GM12878 (cell line): ENCODE measurements at regions not wholly inside any gene's neighbourhood (a gene's known extent, or its start where the extent isn't known, plus 50 kb on each side); places are given as distances from the start of the nearest gene placed in this dataset.

Experiments
- ATAC-seq: fragments of 200-7000 bp; cut with Tn5 transposase; 3 replicates; pipeline ENCODE4 v1.9.1; 2020; ENCODE audit warnings: mild to moderate bottlenecking, moderate library complexity
- BruUV-seq: library from RNA; stranded (reverse); fragments of 400-500 nt; replicated peaks from 2 replicates; lab custom pipeline; 2021; lab: Mats Ljungman, UMichigan
- CTCF ChIA-PET: fragments of 300-600 bp; sonication (Branson Sonifier 250); formaldehyde crosslinking; extraction: SDS; loops from one replicate; lab custom pipeline; 2021; ENCODE audit warnings: inconsistent platforms; lab: Yijun Ruan, JAX
- POLR2A ChIA-PET: fragments of 350-600 bp; formaldehyde crosslinking; extraction: SDS; loops from one replicate; lab custom pipeline; 2021; ENCODE audit warnings: inconsistent platforms; lab: Charles Lee
- RAD21 ChIA-PET: fragments of 300-600 bp; sonication (Branson Sonifier 250); formaldehyde crosslinking; loops from one replicate; lab custom pipeline; 2023; ENCODE audit warnings: antibody characterized with exemption; ENCODE audit not compliant: unreplicated experiment; lab: Charles Lee
- SMC1A ChIA-PET: fragments of 300-600 bp; sonication (Branson Sonifier 250); formaldehyde crosslinking; loops from one replicate; lab custom pipeline; 2023; ENCODE audit not compliant: unreplicated experiment, uncharacterized antibody; lab: Charles Lee
- DNase-seq: peaks from one replicate; pipeline ENCODE4 v3.0.0-alpha.2; 2011; ENCODE audit warnings: low read depth, low spot score
- FAIRE-seq: peaks from 3 replicates; lab custom pipeline; 2011; peaks lifted over from hg19 to GRCh38; lab: Jason Lieb, UNC
- H2AFZ ChIP-seq: 2 replicates; pipeline ENCODE4 v1.6.0; 2011; ENCODE audit warnings: low read depth, low read length, control low read depth; ENCODE audit not compliant: control insufficient read depth
- H3K27ac ChIP-seq: 2 replicates; pipeline ENCODE4 v1.5.1; 2011; ENCODE audit warnings: control low read depth; ENCODE audit not compliant: control insufficient read depth, insufficient read depth
- H3K27me3 ChIP-seq, 2 experiments: replicated peaks in 1 of 2; 2 replicates each; pipeline versions ENCODE4 v1.6.0 to v1.6.1; 2011; ENCODE audit warnings: low read length in 1 of 2; ENCODE audit not compliant: control insufficient read depth in 2 of 2, insufficient read depth in 2 of 2
- H3K36me3 ChIP-seq, 2 experiments: 2 replicates each; pipeline ENCODE4 v1.5.1; 2011; ENCODE audit warnings: low read length in 1 of 2; ENCODE audit not compliant: control insufficient read depth in 2 of 2, insufficient read depth in 2 of 2
- H3K4me1 ChIP-seq: 2 replicates; pipeline ENCODE4 v1.6.1; 2011; ENCODE audit warnings: mild to moderate bottlenecking, low read length, moderate library complexity, mixed read lengths; ENCODE audit not compliant: control insufficient read depth, insufficient read depth
- H3K4me2 ChIP-seq: 2 replicates; pipeline ENCODE4 v1.6.0; 2011; ENCODE audit warnings: control low read depth; ENCODE audit not compliant: control insufficient read depth, insufficient read depth
- H3K4me3 ChIP-seq: fragments of 200-600 bp; sonication (generic); 2 replicates; pipeline ENCODE4 v1.5.1; 2016
- H3K79me2 ChIP-seq: 2 replicates; pipeline ENCODE4 v1.6.0; 2011; ENCODE audit warnings: low read length; ENCODE audit not compliant: control insufficient read depth, insufficient read depth
- H3K9ac ChIP-seq: 2 replicates; pipeline ENCODE4 v1.8.0; 2011; ENCODE audit warnings: low read length, control low read depth, mixed read lengths; ENCODE audit not compliant: control insufficient read depth, insufficient read depth
- H3K9me3 ChIP-seq: replicated peaks from 3 replicates; pipeline ENCODE4 v1.5.1; 2011; ENCODE audit warnings: mild to moderate bottlenecking, low read length; ENCODE audit not compliant: control insufficient read depth, insufficient read depth
- H4K20me1 ChIP-seq: 2 replicates; pipeline ENCODE4 v1.6.0; 2011; ENCODE audit not compliant: control insufficient read depth, insufficient read depth
- DPF2 ChIP-seq: fragments of 450-650 bp; IDR thresholded peaks from 2 replicates; pipeline ENCODE4 v1.6.1; 2017; ENCODE audit warnings: mild to moderate bottlenecking
- EED ChIP-seq: sonication (generic); IDR thresholded peaks from 2 replicates; pipeline ENCODE4 v1.6.1; 2016; ENCODE audit warnings: antibody characterized with exemption, low read depth
- HSF1 ChIP-seq: fragments of 150-350 bp; IDR thresholded peaks from 2 replicates; pipeline ENCODE4 v1.6.1; 2014; ENCODE audit warnings: mild to moderate bottlenecking, low read depth, low read length
- NR2F1 ChIP-seq: fragments of 450-650 bp; conservative IDR thresholded peaks from 2 replicates; pipeline ENCODE4 v1.6.1; 2017; ENCODE audit warnings: mild to moderate bottlenecking
- PBX3 ChIP-seq: IDR thresholded peaks from 2 replicates; pipeline ENCODE4 v1.6.1; 2011; ENCODE audit warnings: mild to moderate bottlenecking, low read depth, low read length, moderate library complexity; ENCODE audit not compliant: insufficient replicate concordance
- SKIL ChIP-seq: fragments of 450-650 bp; IDR thresholded peaks from 2 replicates; pipeline ENCODE4 v1.6.1; 2017; ENCODE audit warnings: mild to moderate bottlenecking, low read depth, inconsistent platforms; ENCODE audit not compliant: poor library complexity, severe bottlenecking
- SMC3 ChIP-seq: IDR thresholded peaks from 2 replicates; pipeline ENCODE4 v1.6.1; 2011; ENCODE audit warnings: low read length, improper control_type of control experiment, borderline replicate concordance
- SUPT20H ChIP-seq: IDR thresholded peaks from 2 replicates; pipeline ENCODE4 v1.6.1; 2011; ENCODE audit warnings: low read depth, mild to moderate bottlenecking, low read length, moderate library complexity, borderline replicate concordance; ENCODE audit not compliant: control insufficient read depth
- YBX1 ChIP-seq: fragments of 450-650 bp; IDR thresholded peaks from 2 replicates; pipeline ENCODE4 v1.6.1; 2016; ENCODE audit warnings: antibody characterized with exemption
- YY1 ChIP-seq: IDR thresholded peaks from 2 replicates; pipeline ENCODE4 v1.6.1; 2011; ENCODE audit warnings: low read depth, mild to moderate bottlenecking, low read length
- ZNF274 ChIP-seq: IDR thresholded peaks from one replicate; pipeline ENCODE4 v1.8.0; 2011; ENCODE audit not compliant: insufficient read length, insufficient read depth
- ZSCAN29 ChIP-seq: fragments of 450-650 bp; IDR thresholded peaks from 2 replicates; pipeline ENCODE4 v1.6.1; 2017; ENCODE audit warnings: mild to moderate bottlenecking, moderate library complexity
- WGBS: methylation state at CpG from one replicate; pipeline ENCODE4 v1.1.6; 2016; ENCODE audit warnings: low lambda C conversion rate; ENCODE audit not compliant: insufficient replicate concordance, insufficient coverage; ENCODE audit errors: missing lambda C conversion rate; 5-methylcytosine and 5-hydroxymethylcytosine counted together
- in situ Hi-C: fragments of 300-500 bp; cut with MboI; formaldehyde crosslinking; loops from 9 replicates; pipeline ENCODE4 v1.14.3; 2018; ENCODE audit warnings: mixed read lengths
- intact Hi-C: fragments of 100-400 bp; cut with micrococcal nuclease; formaldehyde crosslinking; loops from one replicate; pipeline ENCODE4 v1.14.2; 2022; ENCODE audit not compliant: unreplicated experiment
- TF ChIP-seq, protein P1 (sequence below): fragments of 450-650 bp; IDR thresholded peaks from 2 replicates; pipeline ENCODE4 v1.6.1; 2018; ENCODE audit warnings: mild to moderate bottlenecking, low read depth, moderate library complexity; ENCODE audit not compliant: partially characterized antibody
- TF ChIP-seq, protein P2 (sequence below): IDR thresholded peaks from 2 replicates; pipeline ENCODE4 v1.6.1; 2012; ENCODE audit warnings: low read depth, low read length, improper control_type of control experiment

- TF ChIP-seq PBX3 (no peak), YBX1 (no peak), SMC3 (no peak), HSF1 (no peak), NR2F1 (no peak)
- TF ChIP-seq, protein P1, sequence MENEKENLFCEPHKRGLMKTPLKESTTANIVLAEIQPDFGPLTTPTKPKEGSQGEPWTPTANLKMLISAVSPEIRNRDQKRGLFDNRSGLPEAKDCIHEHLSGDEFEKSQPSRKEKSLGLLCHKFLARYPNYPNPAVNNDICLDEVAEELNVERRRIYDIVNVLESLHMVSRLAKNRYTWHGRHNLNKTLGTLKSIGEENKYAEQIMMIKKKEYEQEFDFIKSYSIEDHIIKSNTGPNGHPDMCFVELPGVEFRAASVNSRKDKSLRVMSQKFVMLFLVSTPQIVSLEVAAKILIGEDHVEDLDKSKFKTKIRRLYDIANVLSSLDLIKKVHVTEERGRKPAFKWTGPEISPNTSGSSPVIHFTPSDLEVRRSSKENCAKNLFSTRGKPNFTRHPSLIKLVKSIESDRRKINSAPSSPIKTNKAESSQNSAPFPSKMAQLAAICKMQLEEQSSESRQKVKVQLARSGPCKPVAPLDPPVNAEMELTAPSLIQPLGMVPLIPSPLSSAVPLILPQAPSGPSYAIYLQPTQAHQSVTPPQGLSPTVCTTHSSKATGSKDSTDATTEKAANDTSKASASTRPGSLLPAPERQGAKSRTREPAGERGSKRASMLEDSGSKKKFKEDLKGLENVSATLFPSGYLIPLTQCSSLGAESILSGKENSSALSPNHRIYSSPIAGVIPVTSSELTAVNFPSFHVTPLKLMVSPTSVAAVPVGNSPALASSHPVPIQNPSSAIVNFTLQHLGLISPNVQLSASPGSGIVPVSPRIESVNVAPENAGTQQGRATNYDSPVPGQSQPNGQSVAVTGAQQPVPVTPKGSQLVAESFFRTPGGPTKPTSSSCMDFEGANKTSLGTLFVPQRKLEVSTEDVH = no peak
These were observed 100.2 kb downstream of the THBS2 start (continued) for GRCh38 chr6:169153401-169153800.

DNA sequence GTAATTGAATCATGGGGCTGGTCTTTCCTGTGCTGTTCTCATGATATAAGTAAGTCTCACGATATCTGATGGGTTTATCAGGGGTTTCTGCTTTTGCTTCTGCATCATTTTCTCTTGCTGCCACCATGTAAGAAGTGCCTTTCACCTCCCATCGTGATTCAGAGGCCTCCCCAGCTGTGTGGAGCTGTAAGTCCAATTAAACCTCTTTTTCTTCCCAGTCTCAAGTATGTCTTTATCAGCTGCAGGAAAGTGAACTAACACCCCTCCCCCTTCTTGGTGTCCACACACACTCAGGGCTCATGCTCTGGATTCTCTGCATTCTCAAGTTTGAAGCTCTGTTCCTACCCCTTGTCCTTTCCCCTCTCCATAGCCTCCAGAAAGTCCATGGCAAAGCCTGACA lies 107.1 kb downstream of the THBS2 start:
- in situ Hi-C loops = no loop called here
- H3K9me3 ChIP-seq = no peaks in the 10 kb centered on the region; the same call in 2 of the 3 replicates
- no peak for FAIRE-seq
- H3K4me3 ChIP-seq = no peak overlapping the region
- H4K20me1 ChIP-seq = no peaks in the 10 kb centered on the region
- ChIA-PET RAD21 (no interaction called here), CTCF (no interaction called here), POLR2A (no interaction called here), SMC1A (no interaction called here)
- no peak overlapping the region for H3K9ac ChIP-seq
- no peak for ATAC-seq
- intact Hi-C loops = no loop called here
- no peaks in the 10 kb centered on the region for H3K27me3 ChIP-seq
- DNase-seq = no peak
- H3K27ac ChIP-seq = no peak overlapping the region
- H3K4me2 ChIP-seq = no peak overlapping the region
- H2AFZ ChIP-seq = no peak overlapping the region
- H3K36me3 ChIP-seq = no peaks in the 10 kb centered on the region
- BruUV-seq = no TSS peak
- no peaks in the 10 kb centered on the region for H3K4me1 ChIP-seq
- 0% methylated on average over 2 of the region's 2 CpGs for WGBS
- H3K79me2 ChIP-seq = no peaks in the 10 kb centered on the region
- no peak for TF ChIP-seq ZNF274
- TF ChIP-seq EED = no peak
- TF ChIP-seq SKIL = no peak
- no peak for TF ChIP-seq ZSCAN29
- TF ChIP-seq, protein P2, sequence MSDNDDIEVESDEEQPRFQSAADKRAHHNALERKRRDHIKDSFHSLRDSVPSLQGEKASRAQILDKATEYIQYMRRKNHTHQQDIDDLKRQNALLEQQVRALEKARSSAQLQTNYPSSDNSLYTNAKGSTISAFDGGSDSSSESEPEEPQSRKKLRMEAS = no peak
- no peak for TF ChIP-seq DPF2
- TF ChIP-seq SUPT20H = no peak
- TF ChIP-seq YY1 = no peak
